Sigmoid colon (tissue), 4 donors: ENCODE measurements at regions not wholly inside any gene's neighbourhood (a gene's known extent, or its start where the extent isn't known, plus 50 kb on each side); places are given as distances from the start of the nearest gene placed in this dataset.

Experiments
- EP300 ChIP-seq, 4 donors: sonication (generic); formaldehyde crosslinking; IDR thresholded peaks; one replicate each; pipeline ENCODE4 v1.6.1; 2017; ENCODE audit warnings: antibody characterized with exemption in 4 of 4
- POLR2AphosphoS5 ChIP-seq, 4 donors: sonication (generic); formaldehyde crosslinking; IDR thresholded peaks; one replicate each; pipeline ENCODE4 v1.6.1; 2017; ENCODE audit warnings: antibody characterized with exemption in 4 of 4
- TF ChIP-seq, protein P1 (sequence below), 4 experiments: fragments of 450-650 bp in 3 of 4; fragments of 200-600 bp in 1 of 4; IDR thresholded peaks; one replicate each; pipeline ENCODE4 v1.5.1; 2016 to 2019; ENCODE audit warnings: antibody characterized with exemption in 4 of 4, mild to moderate bottlenecking in 3 of 4, moderate library complexity in 2 of 4

DNA sequence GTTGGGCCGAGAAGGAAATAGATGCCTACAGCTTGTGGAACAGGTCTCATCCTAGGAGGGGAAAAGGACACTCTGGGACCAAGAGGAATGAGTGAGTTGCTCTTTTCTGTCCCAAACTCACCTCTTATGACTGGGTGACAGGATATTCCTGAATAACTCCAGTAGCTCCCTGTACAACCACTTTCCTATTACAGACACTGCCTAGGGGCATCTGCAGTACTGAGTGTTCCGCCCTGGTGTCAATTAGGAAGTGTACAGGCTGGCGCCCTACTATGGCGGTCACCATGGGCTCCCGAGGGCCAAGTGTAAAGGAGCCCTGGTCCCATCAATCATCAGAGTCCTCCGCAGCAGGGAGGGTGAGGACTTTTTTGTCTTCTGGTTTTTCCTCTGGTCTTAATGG lies 343.4 kb upstream of the USP9Y start:
- TF ChIP-seq EP300 (IDR thresholded peaks at IDR 0.05) (no peak), POLR2AphosphoS5 (IDR thresholded peaks at IDR 0.05) (no peak)
- TF ChIP-seq, protein P1, sequence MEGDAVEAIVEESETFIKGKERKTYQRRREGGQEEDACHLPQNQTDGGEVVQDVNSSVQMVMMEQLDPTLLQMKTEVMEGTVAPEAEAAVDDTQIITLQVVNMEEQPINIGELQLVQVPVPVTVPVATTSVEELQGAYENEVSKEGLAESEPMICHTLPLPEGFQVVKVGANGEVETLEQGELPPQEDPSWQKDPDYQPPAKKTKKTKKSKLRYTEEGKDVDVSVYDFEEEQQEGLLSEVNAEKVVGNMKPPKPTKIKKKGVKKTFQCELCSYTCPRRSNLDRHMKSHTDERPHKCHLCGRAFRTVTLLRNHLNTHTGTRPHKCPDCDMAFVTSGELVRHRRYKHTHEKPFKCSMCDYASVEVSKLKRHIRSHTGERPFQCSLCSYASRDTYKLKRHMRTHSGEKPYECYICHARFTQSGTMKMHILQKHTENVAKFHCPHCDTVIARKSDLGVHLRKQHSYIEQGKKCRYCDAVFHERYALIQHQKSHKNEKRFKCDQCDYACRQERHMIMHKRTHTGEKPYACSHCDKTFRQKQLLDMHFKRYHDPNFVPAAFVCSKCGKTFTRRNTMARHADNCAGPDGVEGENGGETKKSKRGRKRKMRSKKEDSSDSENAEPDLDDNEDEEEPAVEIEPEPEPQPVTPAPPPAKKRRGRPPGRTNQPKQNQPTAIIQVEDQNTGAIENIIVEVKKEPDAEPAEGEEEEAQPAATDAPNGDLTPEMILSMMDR (IDR thresholded peaks at IDR 0.05), result no peak
